ENCODE measurements at regions not wholly inside any gene's neighbourhood (a gene's known extent, or its start where the extent isn't known, plus 50 kb on each side); places are given as distances from the start of the nearest gene placed in this dataset.
A peak's percentile ranks its signal among the peaks of the same experiment; 100 is the strongest.

GRCh38 chr2:87401726-87402345 is 346.1 kb upstream of the PLGLB2 start:
- Histone ChIP-seq H3K4me3 (replicated peaks in 1 of 3; ENCODE audit: insufficient read depth in 1 of 3, low read depth in 1 of 3, low read length in 3 of 3) (no peak overlapping the region), H3K9me3 (replicated peaks; ENCODE audit: control insufficient read depth, insufficient read depth, low read length) (no peaks in the 10 kb centered on the region), H3K9me1 (replicated peaks; ENCODE audit: control insufficient read depth, extremely low read depth, insufficient read depth, low read length) (no peaks in the 10 kb centered on the region), H4K20me1 (replicated peaks; ENCODE audit: control insufficient read depth, extremely low read depth, insufficient read depth, low read length) (no peaks in the 10 kb centered on the region), H3K9ac (replicated peaks; ENCODE audit: extremely low read depth, insufficient read depth, low read length) (no peak overlapping the region), H2AFZ (ENCODE audit: low read depth, low read length) (no peak overlapping the region), H3K79me2 (ENCODE audit: control insufficient read depth, insufficient read depth, low read length) (no peaks in the 10 kb centered on the region), H3K27ac (ENCODE audit: insufficient read depth, low read depth, low read length) (no peak overlapping the region), H3K4me2 (ENCODE audit: insufficient read depth, low read length) (no peak overlapping the region), H3K27me3 (ENCODE audit: control insufficient read depth in 2 of 2, insufficient read depth in 2 of 2, low read length in 2 of 2) (no peaks in the 10 kb centered on the region), H3K36me3 (ENCODE audit: control insufficient read depth in 2 of 2, extremely low read depth in 1 of 2, insufficient read depth in 2 of 2, low read length in 2 of 2) (no peaks in the 10 kb centered on the region), H3K4me1 (ENCODE audit: control insufficient read depth, extremely low read depth, insufficient read depth, low read length) (no peaks in the 10 kb centered on the region)
- dilution Hi-C loops (cut with MboI; ENCODE audit: extremely low pct_ligation_motif_present, low sequenced_read_pairs) = no loop called here
- DNase-seq (ENCODE audit: low read depth, low spot score) = peak; percentile 0
- POLR2A ChIA-PET = no interaction called here
- no peak for FAIRE-seq
- CTCF ChIA-PET = no interaction called here
- intact Hi-C loops (cut with micrococcal nuclease) = no loop called here
- BruUV-seq (replicated peaks) = no TSS peak
- TF ChIP-seq POLR2AphosphoS5 (IDR thresholded peaks at IDR 0.05; ENCODE audit: insufficient read depth, low read depth, low read length) (no peak), GATA2 (IDR thresholded peaks at IDR 0.05; ENCODE audit: insufficient read depth, insufficient read length, low read depth, low read length) (no peak), CTCF (IDR thresholded peaks at IDR 0.05; ENCODE audit: extremely low read depth in 1 of 2, insufficient read depth in 1 of 2, low read depth in 1 of 2, low read length in 2 of 2) (no peak), POLR2A (IDR thresholded peaks at IDR 0.05; ENCODE audit: low read depth, low read length) (no peak)

- POLR2A ChIA-PET = interaction anchor here (0.6 kb wide), 1 partner anchor 1127 kb away, joined by 3 read pairs; no protein-coding TSS in a partner anchor
- Histone ChIP-seq H3K79me2 (ENCODE audit: control insufficient read depth, insufficient read depth, low read length) (no peaks in the 10 kb centered on the region), H3K4me1 (ENCODE audit: control insufficient read depth, extremely low read depth, insufficient read depth, low read length) (no peaks in the 10 kb centered on the region), H3K27me3 (ENCODE audit: control insufficient read depth in 2 of 2, insufficient read depth in 2 of 2, low read length in 2 of 2) (no peaks in the 10 kb centered on the region), H3K9me3 (replicated peaks; ENCODE audit: control insufficient read depth, insufficient read depth, low read length) (no peaks in the 10 kb centered on the region), H3K4me2 (ENCODE audit: insufficient read depth, low read length) (no peak overlapping the region), H3K9ac (replicated peaks; ENCODE audit: extremely low read depth, insufficient read depth, low read length) (no peak overlapping the region), H3K9me1 (replicated peaks; ENCODE audit: control insufficient read depth, extremely low read depth, insufficient read depth, low read length) (no peaks in the 10 kb centered on the region), H3K4me3 (replicated peaks in 1 of 3; ENCODE audit: insufficient read depth in 1 of 3, low read depth in 1 of 3, low read length in 3 of 3) (no peak overlapping the region), H2AFZ (ENCODE audit: low read depth, low read length) (no peak overlapping the region), H4K20me1 (replicated peaks; ENCODE audit: control insufficient read depth, extremely low read depth, insufficient read depth, low read length) (no peaks in the 10 kb centered on the region), H3K27ac (ENCODE audit: insufficient read depth, low read depth, low read length) (no peak overlapping the region), H3K36me3 (ENCODE audit: control insufficient read depth in 2 of 2, extremely low read depth in 1 of 2, insufficient read depth in 2 of 2, low read length in 2 of 2) (no peaks in the 10 kb centered on the region)
- no peak for TF ChIP-seq GATA2 (IDR thresholded peaks at IDR 0.05; ENCODE audit: insufficient read depth, insufficient read length, low read depth, low read length)
- no peak for TF ChIP-seq CTCF (IDR thresholded peaks at IDR 0.05; ENCODE audit: extremely low read depth in 1 of 2, insufficient read depth in 1 of 2, low read depth in 1 of 2, low read length in 2 of 2)
- no peak for TF ChIP-seq POLR2AphosphoS5 (IDR thresholded peaks at IDR 0.05; ENCODE audit: insufficient read depth, low read depth, low read length)
- no peak for TF ChIP-seq EZH2 (IDR thresholded peaks at IDR 0.05; ENCODE audit: borderline replicate concordance, low read depth, low read length, severe bottlenecking)
- no peak for TF ChIP-seq MAX (IDR thresholded peaks at IDR 0.05; ENCODE audit: insufficient read depth, insufficient read length)
- TF ChIP-seq POLR2A (IDR thresholded peaks at IDR 0.05; ENCODE audit: low read depth, low read length) = no peak
- no peak for TF ChIP-seq JUN (IDR thresholded peaks at IDR 0.05; ENCODE audit: borderline replicate concordance, insufficient read depth, insufficient read length, low read depth)
- no peak for TF ChIP-seq MYC (IDR thresholded peaks at IDR 0.05; ENCODE audit: low read depth, low read length)
- no peak for TF ChIP-seq FOS (IDR thresholded peaks at IDR 0.05; ENCODE audit: borderline replicate concordance, insufficient read depth, low read length)
- peak; percentile 1 for DNase-seq (ENCODE audit: low read depth, low spot score)
- BruUV-seq (replicated peaks) = no TSS peak
- no peak for FAIRE-seq
- dilution Hi-C loops (cut with MboI; ENCODE audit: extremely low pct_ligation_motif_present, low sequenced_read_pairs) (no loop called here), intact Hi-C loops (cut with micrococcal nuclease) (no loop called here)
- CTCF ChIA-PET = no interaction called here
These were observed 344.1 kb upstream of the PLGLB2 start for GRCh38 chr2:87403893-87404175.
